ENCODE measurements at regions not wholly inside any gene's neighbourhood (a gene's known extent, or its start where the extent isn't known, plus 50 kb on each side); places are given as distances from the start of the nearest gene placed in this dataset.
"Not testable (repeated sequence)": the region's sequence is repeated elsewhere in the genome, so short reads cannot be mapped to it uniquely, and the experiment has no call there.

GRCh38 chr7:24171951-24172350 is 112.0 kb upstream of the NPY start:
- BruUV-seq (replicated peaks); intact Hi-C loops (cut with micrococcal nuclease); H3K9me1 ChIP-seq (replicated peaks; ENCODE audit: control insufficient read depth, extremely low read depth, insufficient read depth, low read length); dilution Hi-C loops (cut with MboI; ENCODE audit: extremely low pct_ligation_motif_present, low sequenced_read_pairs); H3K4me3 ChIP-seq (replicated peaks in 1 of 3; ENCODE audit: insufficient read depth in 1 of 3, low read depth in 1 of 3, low read length in 3 of 3); H3K4me2 ChIP-seq (ENCODE audit: insufficient read depth, low read length); FAIRE-seq; H3K27me3 ChIP-seq (ENCODE audit: control insufficient read depth in 2 of 2, insufficient read depth in 2 of 2, low read length in 2 of 2); H3K9ac ChIP-seq (replicated peaks; ENCODE audit: extremely low read depth, insufficient read depth, low read length); H3K4me1 ChIP-seq (ENCODE audit: control insufficient read depth, extremely low read depth, insufficient read depth, low read length); H3K9me3 ChIP-seq (replicated peaks; ENCODE audit: control insufficient read depth, insufficient read depth, low read length); DNase-seq (ENCODE audit: low read depth, low spot score); H3K36me3 ChIP-seq (ENCODE audit: control insufficient read depth in 2 of 2, extremely low read depth in 1 of 2, insufficient read depth in 2 of 2, low read length in 2 of 2); POLR2A ChIA-PET; H3K79me2 ChIP-seq (ENCODE audit: control insufficient read depth, insufficient read depth, low read length); CTCF ChIA-PET; H4K20me1 ChIP-seq (replicated peaks; ENCODE audit: control insufficient read depth, extremely low read depth, insufficient read depth, low read length); H3K27ac ChIP-seq (ENCODE audit: insufficient read depth, low read depth, low read length); H2AFZ ChIP-seq (ENCODE audit: low read depth, low read length): not testable (repeated sequence)

GRCh38 chr7:24172856-24173255 is 111.1 kb upstream of the NPY start:
- DNase-seq (ENCODE audit: low read depth, low spot score) (no peak), FAIRE-seq (no peak)
- no TSS peak for BruUV-seq (replicated peaks)
- H3K9me1 ChIP-seq (replicated peaks; ENCODE audit: control insufficient read depth, extremely low read depth, insufficient read depth, low read length) = no peaks in the 10 kb centered on the region
- dilution Hi-C loops (cut with MboI; ENCODE audit: extremely low pct_ligation_motif_present, low sequenced_read_pairs) (no loop called here), intact Hi-C loops (cut with micrococcal nuclease) (no loop called here)
- no peaks in the 10 kb centered on the region for H3K9me3 ChIP-seq (replicated peaks; ENCODE audit: control insufficient read depth, insufficient read depth, low read length)
- H3K9ac ChIP-seq (replicated peaks; ENCODE audit: extremely low read depth, insufficient read depth, low read length) = no peak overlapping the region
- no peak overlapping the region for H3K27ac ChIP-seq (ENCODE audit: insufficient read depth, low read depth, low read length)
- ChIA-PET POLR2A (no interaction called here), CTCF (no interaction called here)
- TF ChIP-seq JUN (IDR thresholded peaks at IDR 0.05; ENCODE audit: borderline replicate concordance, insufficient read depth, insufficient read length, low read depth) (no peak), FOS (IDR thresholded peaks at IDR 0.05; ENCODE audit: borderline replicate concordance, insufficient read depth, low read length) (no peak), CTCF (IDR thresholded peaks at IDR 0.05; ENCODE audit: extremely low read depth in 1 of 2, insufficient read depth in 1 of 2, low read depth in 1 of 2, low read length in 2 of 2) (no peak), EZH2 (IDR thresholded peaks at IDR 0.05; ENCODE audit: borderline replicate concordance, low read depth, low read length, severe bottlenecking) (no peak), MYC (IDR thresholded peaks at IDR 0.05; ENCODE audit: low read depth, low read length) (no peak), POLR2A (IDR thresholded peaks at IDR 0.05; ENCODE audit: low read depth, low read length) (no peak), GATA2 (IDR thresholded peaks at IDR 0.05; ENCODE audit: insufficient read depth, insufficient read length, low read depth, low read length) (no peak), POLR2AphosphoS5 (IDR thresholded peaks at IDR 0.05; ENCODE audit: insufficient read depth, low read depth, low read length) (no peak), MAX (IDR thresholded peaks at IDR 0.05; ENCODE audit: insufficient read depth, insufficient read length) (no peak)
- H2AFZ ChIP-seq (ENCODE audit: low read depth, low read length) = no peak overlapping the region
- H3K4me1 ChIP-seq (ENCODE audit: control insufficient read depth, extremely low read depth, insufficient read depth, low read length) = no peaks in the 10 kb centered on the region
- no peaks in the 10 kb centered on the region for H4K20me1 ChIP-seq (replicated peaks; ENCODE audit: control insufficient read depth, extremely low read depth, insufficient read depth, low read length)
- no peak overlapping the region for H3K4me2 ChIP-seq (ENCODE audit: insufficient read depth, low read length)
- no peaks in the 10 kb centered on the region for H3K27me3 ChIP-seq (ENCODE audit: control insufficient read depth in 2 of 2, insufficient read depth in 2 of 2, low read length in 2 of 2)
- H3K79me2 ChIP-seq (ENCODE audit: control insufficient read depth, insufficient read depth, low read length) = no peaks in the 10 kb centered on the region
- H3K36me3 ChIP-seq (ENCODE audit: control insufficient read depth in 2 of 2, extremely low read depth in 1 of 2, insufficient read depth in 2 of 2, low read length in 2 of 2) = no peaks in the 10 kb centered on the region
- H3K4me3 ChIP-seq (replicated peaks in 1 of 3; ENCODE audit: insufficient read depth in 1 of 3, low read depth in 1 of 3, low read length in 3 of 3) = no peak overlapping the region

Measured in endothelial cell of umbilical vein (primary cell).